Left lobe of liver (tissue), 2 donors: ENCODE measurements at regions not wholly inside any gene's neighbourhood (a gene's known extent, or its start where the extent isn't known, plus 50 kb on each side); places are given as distances from the start of the nearest gene placed in this dataset.
"Not testable (repeated sequence)": the region's sequence is repeated elsewhere in the genome, so short reads cannot be mapped to it uniquely, and the experiment has no call there.

Source experiments
- ATAC-seq: fragments of 200-7000 bp; cut with Tn5 transposase; one replicate; pipeline ENCODE4 v1.9.1; 2020; ENCODE audit warnings: mild to moderate bottlenecking, moderate library complexity
- DNase-seq: peaks from one replicate; pipeline ENCODE4 v3.0.0-alpha.2; 2020; ENCODE audit warnings: low spot score
- donor health status: DM: no; HTN: no; CAD: no; lungs with moderate emphysema.
- donor health status: DM: no; HTN: yes; CAD: no.

GRCh38 chr4:28834120-28834519 is 1886.0 kb upstream of the PCDH7 start:
- DNase-seq (no peak), ATAC-seq (no peak)

DNA sequence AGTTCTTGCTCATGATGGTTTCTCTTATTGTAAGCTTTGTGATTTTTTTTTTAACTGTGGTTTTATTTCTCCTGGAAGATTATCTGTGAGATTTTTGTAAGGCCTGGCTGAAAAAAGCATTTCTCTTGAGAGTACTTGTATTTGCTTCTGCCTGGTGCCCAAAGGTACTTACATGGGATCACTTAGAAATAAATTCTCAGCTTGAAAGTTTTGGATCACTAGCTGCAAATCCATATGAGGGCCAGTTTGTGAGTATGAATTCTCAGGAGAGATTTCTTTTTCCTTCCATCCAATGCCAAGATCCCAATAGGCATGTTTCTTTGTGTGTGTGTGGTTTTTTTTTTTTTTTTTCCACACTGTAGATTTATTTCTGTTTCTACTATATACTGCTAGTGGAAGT is 1884.7 kb upstream of the PCDH7 start:
- ATAC-seq (no peak), DNase-seq (no peak)

- DNase-seq (no peak), ATAC-seq (no peak)
Observed at GRCh38 chr4:28842271-28842670, 1877.9 kb upstream of the PCDH7 start.

GRCh38 chr4:28845158-28845557 is 1875.0 kb upstream of the PCDH7 start:
- DNase-seq (no peak), ATAC-seq (no peak)

GRCh38 chr4:28857028-28857427 is 1863.1 kb upstream of the PCDH7 start:
- DNase-seq, ATAC-seq: not testable (repeated sequence)

DNA sequence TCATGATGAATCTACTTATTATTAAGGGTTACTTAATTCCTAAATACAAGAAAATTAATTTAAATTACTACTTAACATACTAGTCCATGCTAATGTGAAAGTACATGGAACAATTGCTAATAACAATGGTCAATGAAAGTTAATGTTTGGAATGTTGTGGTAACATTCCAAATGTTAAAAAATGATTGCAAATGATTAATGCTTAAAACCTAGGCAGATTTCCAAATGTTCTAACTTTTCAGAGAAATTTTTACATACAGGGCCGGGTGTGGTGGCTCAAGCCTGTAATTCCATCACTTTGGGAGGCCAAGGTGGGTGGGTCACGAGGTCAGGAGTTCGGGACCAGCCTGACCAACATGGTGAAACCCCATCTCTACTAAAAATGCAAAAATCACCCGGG is 1851.3 kb upstream of the PCDH7 start:
- ATAC-seq (no peak), DNase-seq (no peak)

- ATAC-seq (no peak), DNase-seq (no peak)
Observed at GRCh38 chr4:28879178-28879577, 1841.0 kb upstream of the PCDH7 start.

GRCh38 chr4:28879900-28880299 is 1840.3 kb upstream of the PCDH7 start:
- ATAC-seq (no peak), DNase-seq (no peak)

DNA sequence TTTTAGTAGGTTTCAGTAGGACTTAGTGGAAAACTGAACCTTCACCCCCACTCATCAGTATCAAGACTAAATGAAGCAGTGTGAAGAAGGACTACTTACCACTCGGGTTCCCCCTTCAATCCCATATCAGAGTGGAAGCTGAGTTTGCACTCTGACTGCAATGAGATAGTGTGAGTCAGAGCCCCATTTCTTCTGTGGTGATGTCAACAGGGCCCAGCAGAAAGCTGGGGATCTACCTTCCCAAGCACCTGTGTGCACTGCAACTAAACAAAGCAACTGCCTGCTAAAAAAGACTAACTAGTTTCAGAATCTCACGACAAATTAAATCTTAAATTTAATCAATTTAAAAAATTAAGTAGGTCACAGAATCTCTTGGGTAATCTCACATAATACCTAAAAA is 1837.0 kb upstream of the PCDH7 start:
- no peak for ATAC-seq
- no peak for DNase-seq

DNA sequence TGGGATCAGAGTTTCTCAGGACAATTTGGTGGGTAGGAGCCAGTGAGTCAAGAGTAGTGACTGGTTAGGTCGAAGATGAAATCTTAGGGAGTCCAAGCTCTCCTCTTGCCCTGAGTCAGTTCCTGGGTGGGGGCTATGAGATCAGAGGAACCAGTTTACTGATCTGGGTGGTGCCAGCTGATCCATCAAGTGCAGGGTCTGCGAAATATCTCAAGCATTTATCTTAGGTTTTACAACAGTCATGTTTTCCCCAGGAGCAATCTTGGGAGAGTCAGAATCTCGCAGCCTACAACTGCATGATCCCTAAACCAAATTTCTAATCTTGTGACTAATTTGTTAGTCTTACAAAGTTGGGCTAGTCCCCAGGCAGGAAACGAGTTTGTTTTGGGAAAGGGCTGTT is 1833.2 kb upstream of the PCDH7 start:
- DNase-seq (no peak), ATAC-seq (no peak)

DNA sequence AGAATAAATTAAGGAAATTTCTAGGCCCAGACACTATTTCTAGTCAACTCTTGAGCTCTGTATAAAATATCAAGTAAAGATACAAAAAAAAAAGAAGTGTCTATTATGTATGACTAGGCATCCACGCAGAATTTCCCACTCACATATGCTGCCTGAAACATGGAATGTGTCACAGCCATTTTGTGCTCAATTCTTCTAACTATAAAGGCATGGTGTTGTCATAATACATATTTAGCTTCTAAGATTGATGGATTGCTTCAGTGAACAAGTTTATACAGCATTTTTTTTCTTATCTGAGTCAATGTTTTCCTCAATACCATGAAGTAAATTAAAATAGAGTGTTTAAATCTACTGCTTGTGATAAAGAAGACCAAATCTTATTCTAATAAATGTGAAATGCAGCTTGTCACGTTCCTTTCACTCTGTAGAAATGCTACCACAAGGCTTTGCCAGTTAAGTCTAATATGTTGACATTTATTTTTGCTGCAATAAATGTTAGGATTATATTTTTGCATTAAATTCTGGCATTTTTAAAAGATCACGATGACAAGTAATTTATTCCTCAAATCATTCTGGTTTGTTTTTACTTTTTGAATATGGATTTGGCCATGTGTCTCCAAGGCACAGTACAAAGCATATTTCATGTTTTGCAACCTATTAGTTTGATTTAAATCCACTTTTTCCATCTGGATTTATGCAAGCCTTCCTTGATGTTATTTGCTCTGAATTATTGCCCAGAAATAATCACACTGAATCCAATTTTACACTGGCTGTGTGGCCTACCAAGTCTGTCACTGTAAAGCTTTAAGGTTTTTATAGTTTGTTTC is 1829.0 kb upstream of the PCDH7 start:
- ATAC-seq (no peak), DNase-seq (no peak)

DNA sequence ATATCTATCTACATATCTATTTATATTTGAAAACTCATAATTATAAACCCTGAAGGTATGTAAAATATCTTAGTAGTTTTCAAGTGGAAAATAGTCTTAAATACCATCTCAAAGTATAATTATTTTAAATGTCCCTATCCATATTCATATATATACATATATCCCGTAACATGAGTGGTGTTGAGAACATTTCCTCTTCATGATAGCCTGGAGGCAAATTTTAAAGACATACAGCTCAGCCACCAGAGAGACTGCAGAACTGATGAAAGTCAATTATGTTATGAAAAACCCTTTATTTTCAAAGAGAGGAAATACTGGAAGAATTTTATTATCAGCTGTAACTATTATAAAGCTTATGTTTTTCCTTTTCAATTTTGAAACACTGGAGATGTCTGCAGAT is 1806.7 kb upstream of the PCDH7 start:
- ATAC-seq, result no peak
- DNase-seq, result no peak

GRCh38 chr4:28916585-28916984 is 1803.6 kb upstream of the PCDH7 start:
- ATAC-seq (no peak), DNase-seq (no peak)

- no peak for DNase-seq
- no peak for ATAC-seq
Observed at GRCh38 chr4:28918871-28919270, 1801.3 kb upstream of the PCDH7 start.

- ATAC-seq (no peak), DNase-seq (no peak)
Observed at GRCh38 chr4:28921886-28922285, 1798.3 kb upstream of the PCDH7 start.

GRCh38 chr4:28926156-28926555 is 1794.0 kb upstream of the PCDH7 start:
- ATAC-seq, result no peak
- DNase-seq, result no peak

DNA sequence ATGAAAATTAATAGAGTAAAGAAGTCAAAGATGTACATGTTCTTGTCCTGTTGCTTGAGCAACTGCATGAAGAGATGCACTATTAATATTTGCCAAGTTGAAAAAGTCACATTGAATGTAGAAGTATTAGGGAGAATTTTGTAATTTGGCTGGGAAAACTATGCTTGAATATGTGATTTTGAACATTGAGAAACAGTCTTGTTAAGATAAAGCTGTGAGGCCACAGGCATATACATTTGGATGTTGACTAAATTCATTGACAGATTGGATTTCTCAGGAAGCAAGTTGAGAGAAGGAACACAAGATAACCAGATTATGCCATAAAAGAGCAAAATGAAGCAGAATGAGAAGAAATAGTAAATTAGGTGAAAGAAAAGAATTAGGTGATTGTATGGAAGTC is 1777.5 kb upstream of the PCDH7 start:
- ATAC-seq (no peak), DNase-seq (no peak)

DNA sequence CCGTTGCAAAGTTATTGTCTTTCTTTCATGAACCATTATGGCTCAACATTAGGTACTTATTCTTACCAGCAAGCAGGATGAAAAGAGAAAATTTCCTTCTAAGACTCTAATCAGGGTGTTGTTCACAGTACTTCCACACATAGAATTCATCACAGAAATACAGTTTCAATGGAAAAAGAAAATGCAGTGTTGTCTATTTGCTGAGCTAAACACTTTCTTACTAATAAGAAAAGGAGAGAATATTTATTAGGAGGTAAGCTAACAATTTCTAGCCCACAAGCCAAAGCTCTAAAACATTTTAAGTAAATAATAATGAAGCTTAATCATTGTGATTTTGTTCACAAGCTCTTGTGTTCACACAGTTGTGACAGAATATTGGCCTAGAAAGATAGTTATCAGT is 1772.8 kb upstream of the PCDH7 start:
- ATAC-seq, result no peak
- no peak for DNase-seq

DNA sequence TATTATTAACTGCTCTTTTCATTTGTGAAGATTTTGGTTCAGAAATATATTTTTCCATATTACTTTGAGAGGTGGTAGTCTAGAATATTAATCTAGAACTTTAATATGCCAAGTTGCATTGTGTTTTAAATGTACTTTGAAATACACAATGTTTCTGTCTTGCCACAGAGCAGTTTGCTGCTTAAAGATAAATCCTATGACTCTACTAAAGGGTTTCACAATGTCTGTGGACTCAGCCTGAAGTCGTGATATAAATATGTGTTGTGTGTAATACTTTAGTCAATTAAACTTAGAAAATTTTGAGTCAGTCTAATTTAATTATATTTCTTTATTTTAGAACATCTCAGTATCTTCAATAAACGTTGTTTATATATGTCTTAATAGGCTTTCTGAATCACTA is 1771.7 kb upstream of the PCDH7 start:
- ATAC-seq, result no peak
- no peak for DNase-seq

DNA sequence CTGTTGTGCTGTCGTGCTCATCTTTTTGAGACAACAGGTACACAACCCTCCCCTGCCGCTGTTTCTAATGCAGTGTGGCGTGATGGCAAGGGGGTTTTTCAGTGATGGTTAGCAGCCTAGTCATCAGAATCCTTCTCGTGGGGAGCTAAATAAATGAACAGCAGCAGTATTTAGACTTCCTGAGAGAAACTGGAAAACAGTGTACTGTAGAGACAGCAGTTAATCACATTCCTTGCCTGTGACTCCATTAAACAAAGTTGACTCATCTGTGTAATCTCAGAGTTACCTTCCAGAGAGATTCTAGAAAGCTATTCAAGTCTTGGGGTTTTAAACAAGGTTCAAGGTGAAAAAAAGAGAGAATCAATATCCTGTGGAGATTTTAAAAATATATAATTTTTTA is 1753.2 kb upstream of the PCDH7 start:
- DNase-seq, result no peak
- ATAC-seq, result no peak

DNA sequence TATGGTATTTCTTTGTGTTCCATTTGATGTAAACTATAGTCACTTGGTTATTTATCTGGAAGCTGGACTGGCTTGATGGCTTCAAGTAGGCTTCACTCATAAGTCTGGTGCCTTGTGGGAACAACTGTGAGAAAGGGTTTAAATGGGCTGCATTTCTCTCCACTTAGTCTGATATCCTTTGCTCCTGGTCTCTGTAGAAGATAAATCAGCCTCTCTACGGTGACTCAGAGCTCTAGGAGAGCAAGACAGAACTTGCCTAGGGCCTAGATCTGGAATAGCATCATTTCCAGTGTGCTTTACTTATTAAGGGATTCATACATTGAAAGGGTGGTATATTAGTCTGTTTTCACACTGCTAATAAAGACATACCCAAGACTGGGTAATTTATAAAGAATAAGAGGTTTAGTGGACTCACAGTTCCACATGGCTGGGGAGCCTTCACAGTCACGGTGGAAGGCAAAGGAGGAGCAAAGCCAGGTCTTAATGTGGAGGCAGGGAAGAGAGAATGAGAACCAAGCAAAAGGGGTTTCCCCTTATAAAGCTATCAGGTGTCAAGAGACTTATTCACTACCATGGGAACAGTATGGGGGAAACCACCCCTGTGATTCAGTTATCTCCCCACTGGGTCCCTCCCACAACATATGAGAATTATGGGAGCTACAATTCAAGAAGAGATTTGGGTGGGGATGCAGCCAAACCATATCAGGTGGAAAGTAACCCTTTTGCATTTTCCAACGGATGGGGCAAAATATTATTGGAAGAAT is 1746.4 kb upstream of the PCDH7 start:
- ATAC-seq, result no peak
- no peak for DNase-seq

GRCh38 chr4:28976369-28976768 is 1743.8 kb upstream of the PCDH7 start:
- ATAC-seq (no peak), DNase-seq (no peak)

DNA sequence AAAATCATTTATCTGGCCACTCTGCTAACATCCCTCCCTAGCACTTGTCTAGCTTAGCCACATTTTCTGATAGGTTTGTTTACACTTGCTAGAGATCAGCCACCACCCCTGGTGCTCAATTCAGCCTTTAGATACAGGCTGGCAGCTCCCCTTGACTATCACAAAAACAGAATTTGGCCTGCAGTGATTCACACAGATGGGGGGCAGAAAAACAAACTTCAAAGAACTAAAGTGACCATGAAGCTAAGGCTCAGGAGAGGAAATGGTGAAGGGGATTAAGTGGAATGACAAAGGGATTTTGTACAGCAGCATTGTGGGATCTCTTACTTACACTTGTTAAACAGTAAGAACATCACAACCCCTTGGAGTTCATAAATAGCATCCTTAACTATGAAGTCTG is 1718.0 kb upstream of the PCDH7 start:
- ATAC-seq (no peak), DNase-seq (no peak)
